ENCODE measurements at regions not wholly inside any gene's neighbourhood (a gene's known extent, or its start where the extent isn't known, plus 50 kb on each side); places are given as distances from the start of the nearest gene placed in this dataset.

GRCh38 chr9:13467157-13467556 is 187.7 kb upstream of the MPDZ start:
- no peak for TF ChIP-seq CTCF (IDR thresholded peaks at IDR 0.05)
- no peak for TF ChIP-seq POLR2A (IDR thresholded peaks at IDR 0.05)

Data from gastroesophageal sphincter (tissue), 3 donors.